ENCODE measurements at regions not wholly inside any gene's neighbourhood (a gene's known extent, or its start where the extent isn't known, plus 50 kb on each side); places are given as distances from the start of the nearest gene placed in this dataset.

GRCh38 chr15:95429345-95429744, 901.2 kb upstream of the NR2F2 start:
- DNase-seq: no peak

GRCh38 chr15:95431518-95431917, 899.0 kb upstream of the NR2F2 start:
- DNase-seq: no peak

GRCh38 chr15:95432878-95433405, 897.6 kb upstream of the NR2F2 start:
- DNase-seq: no peak

GRCh38 chr15:95439922-95440376, 890.6 kb upstream of the NR2F2 start:
- no peak for DNase-seq

- DNase-seq: no peak
These were observed 889.8 kb upstream of the NR2F2 start for GRCh38 chr15:95440712-95441111.

- no peak for DNase-seq
These were observed 888.3 kb upstream of the NR2F2 start for GRCh38 chr15:95442107-95442719.

GRCh38 chr15:95444860-95445259, 885.6 kb upstream of the NR2F2 start:
- no peak for DNase-seq

GRCh38 chr15:95446854-95447253, 883.6 kb upstream of the NR2F2 start:
- no peak for DNase-seq

- DNase-seq: no peak
These were observed 883.0 kb upstream of the NR2F2 start for GRCh38 chr15:95447486-95447885.

- DNase-seq: no peak
These were observed 881.8 kb upstream of the NR2F2 start for GRCh38 chr15:95448531-95449229.

GRCh38 chr15:95449230-95449628, 881.3 kb upstream of the NR2F2 start:
- no peak for DNase-seq

- DNase-seq: no peak
These were observed 880.1 kb upstream of the NR2F2 start for GRCh38 chr15:95450413-95450812.

GRCh38 chr15:95451938-95452337, 878.6 kb upstream of the NR2F2 start:
- DNase-seq: no peak

GRCh38 chr15:95454403-95455262, 875.9 kb upstream of the NR2F2 start:
- DNase-seq: no peak

- DNase-seq: no peak
These were observed 873.0 kb upstream of the NR2F2 start for GRCh38 chr15:95457520-95457919.

- DNase-seq: no peak
These were observed 871.8 kb upstream of the NR2F2 start for GRCh38 chr15:95458721-95459120.

- DNase-seq: no peak
These were observed 871.2 kb upstream of the NR2F2 start for GRCh38 chr15:95459273-95459672.

- no peak for DNase-seq
These were observed 866.0 kb upstream of the NR2F2 start for GRCh38 chr15:95464509-95464908.

- no peak for DNase-seq
These were observed 861.7 kb upstream of the NR2F2 start for GRCh38 chr15:95468820-95469219.

GRCh38 chr15:95469496-95470000, 861.0 kb upstream of the NR2F2 start:
- DNase-seq: no peak

GRCh38 chr15:95470529-95470928, 860.0 kb upstream of the NR2F2 start:
- DNase-seq: no peak

GRCh38 chr15:95470997-95471689, 859.4 kb upstream of the NR2F2 start:
- no peak for DNase-seq

- no peak for DNase-seq
These were observed 858.8 kb upstream of the NR2F2 start for GRCh38 chr15:95471690-95472086.

Data from NCI-H2081 treated with DMSO at 0.1 percent for 48 hours (cell line).